GM13976 (cell line): ENCODE measurements at regions not wholly inside any gene's neighbourhood (a gene's known extent, or its start where the extent isn't known, plus 50 kb on each side); places are given as distances from the start of the nearest gene placed in this dataset.
"Not testable (repeated sequence)": the region's sequence is repeated elsewhere in the genome, so short reads cannot be mapped to it uniquely, and the experiment has no call there.

Source experiments
- DNase-seq: peaks from one replicate; pipeline ENCODE4 v3.0.0; 2012; ENCODE audit warnings: low spot score
- CTCF ChIP-seq: IDR thresholded peaks from 2 replicates; pipeline ENCODE4 v1.5.1; 2012; ENCODE audit warnings: borderline replicate concordance, mild to moderate bottlenecking; ENCODE audit not compliant: insufficient read depth; ENCODE audit errors: extremely low read depth, missing control alignments, control extremely low read depth
- in situ Hi-C: fragments of 300-500 bp; cut with MboI; formaldehyde crosslinking; loops from one replicate; pipeline ENCODE4 v1.12.0; 2022; ENCODE audit warnings: low sequenced_read_pairs, mixed read lengths, inconsistent platforms; ENCODE audit not compliant: unreplicated experiment

- in situ Hi-C loops, result no loop called here
- no peak for TF ChIP-seq CTCF
- DNase-seq, result no peak
Measured at GRCh38 chr5:67942421-67942820, 273.1 kb upstream of the PIK3R1 start.

GRCh38 chr5:67941614-67942401 is 273.7 kb upstream of the PIK3R1 start:
- no peak for TF ChIP-seq CTCF
- no peak for DNase-seq
- in situ Hi-C loops, result no loop called here

GRCh38 chr5:67935908-67936566 is 279.5 kb upstream of the PIK3R1 start:
- in situ Hi-C loops, result no loop called here
- DNase-seq, result no peak
- TF ChIP-seq CTCF, result no peak

GRCh38 chr5:67934976-67935375 is 280.6 kb upstream of the PIK3R1 start:
- DNase-seq, result no peak
- in situ Hi-C loops, result no loop called here
- no peak for TF ChIP-seq CTCF

GRCh38 chr5:67925511-67925910 is 290.0 kb upstream of the PIK3R1 start:
- in situ Hi-C loops, result no loop called here
- DNase-seq, result no peak
- TF ChIP-seq CTCF, result no peak

GRCh38 chr5:67921004-67921601 is 294.5 kb upstream of the PIK3R1 start:
- TF ChIP-seq CTCF, result no peak
- in situ Hi-C loops, result no loop called here

GRCh38 chr5:67919532-67919931 is 296.0 kb upstream of the PIK3R1 start:
- in situ Hi-C loops, DNase-seq: not testable (repeated sequence)

More at GRCh38 chr5:67921004-67921601, 294.5 kb upstream of the PIK3R1 start:
- no peak for DNase-seq
